KMS-11 (cell line): ENCODE measurements at regions not wholly inside any gene's neighbourhood (a gene's known extent, or its start where the extent isn't known, plus 50 kb on each side); places are given as distances from the start of the nearest gene placed in this dataset.
A peak's percentile ranks its signal among the peaks of the same experiment; 100 is the strongest.

Experiments used
- H2AFZ ChIP-seq: fragments of 200-600 bp; sonication (generic); 2 replicates; pipeline ENCODE4 v1.6.1; 2016; ENCODE audit warnings: antibody characterized with exemption, mixed run types, low read depth
- H3K27ac ChIP-seq: fragments of 200-600 bp; sonication (generic); 2 replicates; pipeline ENCODE4 v1.6.1; 2016; ENCODE audit warnings: mild to moderate bottlenecking, mixed run types
- H3K27me3 ChIP-seq: fragments of 200-600 bp; sonication (generic); 2 replicates; pipeline ENCODE4 v1.6.1; 2017; ENCODE audit warnings: mild to moderate bottlenecking, low read depth, mixed run types, moderate library complexity; ENCODE audit not compliant: insufficient read depth
- H3K36me3 ChIP-seq: fragments of 200-600 bp; sonication (generic); 2 replicates; pipeline ENCODE4 v1.6.1; 2017; ENCODE audit warnings: mild to moderate bottlenecking, mixed run types; ENCODE audit not compliant: insufficient read depth
- H3K4me1 ChIP-seq: fragments of 200-600 bp; sonication (generic); 2 replicates; pipeline ENCODE4 v1.6.1; 2016; ENCODE audit warnings: mild to moderate bottlenecking, low read depth, mixed run types; ENCODE audit not compliant: poor library complexity, severe bottlenecking
- H3K4me2 ChIP-seq: fragments of 200-600 bp; sonication (generic); 2 replicates; pipeline ENCODE4 v1.7.0; 2016; ENCODE audit warnings: mild to moderate bottlenecking, mixed run types
- H3K4me3 ChIP-seq: fragments of 200-600 bp; sonication (generic); IDR thresholded peaks from 2 replicates; pipeline ENCODE4 v1.6.1; 2017; ENCODE audit warnings: low read depth, low read length, mixed read lengths; ENCODE audit not compliant: insufficient read depth
- H3K79me2 ChIP-seq: fragments of 200-600 bp; sonication (generic); 2 replicates; pipeline ENCODE4 v1.6.1; 2016; ENCODE audit warnings: low read depth, mixed run types; ENCODE audit not compliant: insufficient read depth
- H3K9ac ChIP-seq: fragments of 200-600 bp; sonication (generic); 2 replicates; pipeline ENCODE4 v1.6.1; 2016; ENCODE audit warnings: mild to moderate bottlenecking, mixed run types
- H4K20me1 ChIP-seq: fragments of 200-600 bp; sonication (generic); 2 replicates; pipeline ENCODE4 v1.6.1; 2016; ENCODE audit warnings: mild to moderate bottlenecking, mixed run types; ENCODE audit not compliant: insufficient read depth
- CTCF ChIP-seq: fragments of 200-600 bp; sonication (generic); conservative IDR thresholded peaks from 2 replicates; pipeline ENCODE4 v1.6.1; 2017; ENCODE audit warnings: low read depth, mild to moderate bottlenecking, antibody characterized with exemption, low read length, moderate library complexity, mixed read lengths

GRCh38 chr11:13800901-13801300 is 132.4 kb downstream of the FAR1 start:
- no peaks in the 10 kb centered on the region for H3K79me2 ChIP-seq
- no peaks in the 10 kb centered on the region for H3K4me1 ChIP-seq

DNA sequence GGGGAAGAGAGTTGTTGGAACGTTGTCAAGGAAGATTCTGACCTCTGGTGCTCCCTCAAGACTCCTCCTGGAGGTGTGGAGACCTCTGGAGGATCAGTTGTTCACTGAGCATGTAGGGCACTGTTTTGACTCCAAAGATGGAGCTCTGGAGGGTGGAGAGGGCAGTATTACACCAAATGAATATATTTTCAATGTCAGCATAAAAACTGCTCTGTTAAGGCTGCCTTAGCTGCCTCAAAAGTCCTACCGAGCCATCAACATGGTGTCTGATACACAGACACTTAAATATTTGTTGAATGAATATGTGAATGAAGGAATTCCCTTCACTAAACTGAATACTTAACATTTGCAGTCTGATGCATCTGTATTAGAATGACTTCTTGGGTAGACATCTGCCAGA is 144.2 kb upstream of the SPON1 start:
- no peak for TF ChIP-seq CTCF
- H3K27me3 ChIP-seq: no peaks in the 10 kb centered on the region
- H3K4me3 ChIP-seq: no peak overlapping the region
- H2AFZ ChIP-seq: no peak overlapping the region
- H3K27ac ChIP-seq: no peak overlapping the region
- no peaks in the 10 kb centered on the region for H3K36me3 ChIP-seq
- no peaks in the 10 kb centered on the region for H3K79me2 ChIP-seq
- peaks cover 13% of the 10 kb centered on the region for H3K4me1 ChIP-seq
- H3K4me2 ChIP-seq: 0 out of 2 replicates have a peak overlapping the region, but pooled peaks have one; percentile 14
- no peak overlapping the region for H3K9ac ChIP-seq
- no peaks in the 10 kb centered on the region for H4K20me1 ChIP-seq

More at GRCh38 chr11:13800901-13801300, 132.4 kb downstream of the FAR1 start:
- no peaks in the 10 kb centered on the region for H4K20me1 ChIP-seq
- no peak overlapping the region for H3K9ac ChIP-seq
- H3K27ac ChIP-seq: no peak overlapping the region
- H3K4me2 ChIP-seq: no peak overlapping the region
- H2AFZ ChIP-seq: no peak overlapping the region
- no peaks in the 10 kb centered on the region for H3K27me3 ChIP-seq
- no peak overlapping the region for H3K4me3 ChIP-seq
- H3K36me3 ChIP-seq: no peaks in the 10 kb centered on the region
- TF ChIP-seq CTCF: no peak

DNA sequence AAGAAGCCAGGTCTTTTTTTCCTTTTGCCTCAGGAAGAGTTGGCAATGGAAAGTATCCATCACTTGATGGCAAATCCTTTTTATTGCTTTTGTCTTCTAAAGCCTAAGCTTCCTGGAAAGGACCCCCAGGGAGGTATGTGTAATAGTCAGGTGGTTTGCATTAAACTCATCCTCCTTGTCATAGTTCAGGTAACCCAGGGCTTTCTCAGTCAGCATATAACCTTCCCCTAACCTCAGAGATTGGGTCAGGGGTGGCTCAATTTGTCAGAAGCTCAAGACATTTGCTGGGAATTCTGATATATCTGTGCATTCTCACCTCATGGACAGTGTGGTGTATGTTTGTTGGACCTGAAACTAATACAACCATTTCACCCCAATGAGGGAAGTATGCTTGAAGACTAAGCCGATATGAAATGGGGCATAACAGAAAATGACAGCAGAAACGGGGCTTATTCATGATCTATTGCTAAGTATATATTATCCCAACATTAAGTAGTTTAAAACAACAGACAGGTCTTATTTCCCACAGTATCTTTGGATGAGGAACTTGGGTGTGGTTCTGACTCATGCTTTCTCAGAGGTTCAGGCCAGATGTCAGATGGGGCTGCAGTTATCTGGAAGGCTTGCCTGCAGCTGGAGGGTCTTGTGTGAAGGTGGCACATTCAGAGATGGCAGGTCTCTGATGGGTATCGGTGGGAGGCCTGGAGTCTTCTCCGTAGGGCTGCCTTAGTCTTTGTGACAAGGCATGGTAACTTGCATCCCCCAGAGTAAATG is 135.8 kb upstream of the SPON1 start:
- no peak overlapping the region for H3K4me3 ChIP-seq
- H3K4me1 ChIP-seq: no peaks in the 10 kb centered on the region
- H2AFZ ChIP-seq: no peak overlapping the region
- no peak overlapping the region for H3K9ac ChIP-seq
- no peaks in the 10 kb centered on the region for H3K79me2 ChIP-seq
- H3K4me2 ChIP-seq: no peak overlapping the region
- H3K27me3 ChIP-seq: no peaks in the 10 kb centered on the region
- H3K27ac ChIP-seq: no peak overlapping the region
- no peaks in the 10 kb centered on the region for H3K36me3 ChIP-seq
- no peaks in the 10 kb centered on the region for H4K20me1 ChIP-seq
- TF ChIP-seq CTCF: no peak

- no peaks in the 10 kb centered on the region for H3K36me3 ChIP-seq
- H3K4me1 ChIP-seq: no peaks in the 10 kb centered on the region
- no peaks in the 10 kb centered on the region for H4K20me1 ChIP-seq
- H3K4me2 ChIP-seq: no peak overlapping the region
- no peaks in the 10 kb centered on the region for H3K79me2 ChIP-seq
- H2AFZ ChIP-seq: no peak overlapping the region
- H3K9ac ChIP-seq: no peak overlapping the region
- H3K4me3 ChIP-seq: no peak overlapping the region
- H3K27me3 ChIP-seq: no peaks in the 10 kb centered on the region
- no peak overlapping the region for H3K27ac ChIP-seq
- no peak for TF ChIP-seq CTCF
Measured at GRCh38 chr11:13831696-13832095, 130.8 kb upstream of the SPON1 start.
